Left lobe of liver (tissue), 2 donors: ENCODE measurements at regions not wholly inside any gene's neighbourhood (a gene's known extent, or its start where the extent isn't known, plus 50 kb on each side); places are given as distances from the start of the nearest gene placed in this dataset.

ENCODE experiments used
- ATAC-seq: fragments of 200-7000 bp; cut with Tn5 transposase; one replicate; pipeline ENCODE4 v1.9.1; 2020; ENCODE audit warnings: mild to moderate bottlenecking, moderate library complexity
- DNase-seq: peaks from one replicate; pipeline ENCODE4 v3.0.0-alpha.2; 2020; ENCODE audit warnings: low spot score
- donor health status: DM: no; HTN: no; CAD: no; lungs with moderate emphysema.
- donor health status: DM: no; HTN: yes; CAD: no.

- DNase-seq: no peak
- ATAC-seq: no peak
Observed at GRCh38 chr2:149828520-149829210, 241.1 kb upstream of the MMADHC start.

GRCh38 chr2:149827585-149828126, 240.1 kb upstream of the MMADHC start:
- no peak for ATAC-seq

GRCh38 chr2:149826471-149827125, 239.0 kb upstream of the MMADHC start:
- ATAC-seq: no peak
- no peak for DNase-seq

More at GRCh38 chr2:149827585-149828126, 240.1 kb upstream of the MMADHC start:
- DNase-seq: no peak

- ATAC-seq (no peak), DNase-seq (no peak)
Observed at GRCh38 chr2:149825473-149825872, 237.9 kb upstream of the MMADHC start.

- no peak for ATAC-seq
- DNase-seq: no peak
Observed at GRCh38 chr2:149824136-149824535, 236.6 kb upstream of the MMADHC start.

- ATAC-seq: no peak
- no peak for DNase-seq
Observed at GRCh38 chr2:149819356-149819957, 231.9 kb upstream of the MMADHC start.

GRCh38 chr2:149816756-149817551, 229.4 kb upstream of the MMADHC start:
- DNase-seq (no peak), ATAC-seq (peak; percentile 31)

GRCh38 chr2:149815941-149816340, 228.4 kb upstream of the MMADHC start:
- DNase-seq (no peak), ATAC-seq (no peak)

- no peak for ATAC-seq
- no peak for DNase-seq
Observed at GRCh38 chr2:149814901-149815300, 227.3 kb upstream of the MMADHC start.

- ATAC-seq (no peak), DNase-seq (no peak)
Observed at GRCh38 chr2:149814049-149814448, 226.5 kb upstream of the MMADHC start.

GRCh38 chr2:149808556-149808955, 221.0 kb upstream of the MMADHC start:
- ATAC-seq (no peak), DNase-seq (no peak)

- ATAC-seq: no peak
- DNase-seq: no peak
Observed at GRCh38 chr2:149806651-149807050, 219.1 kb upstream of the MMADHC start.

GRCh38 chr2:149800624-149801542, 213.3 kb upstream of the MMADHC start:
- ATAC-seq: no peak

GRCh38 chr2:149799013-149799705, 211.6 kb upstream of the MMADHC start:
- DNase-seq (no peak), ATAC-seq (peak; percentile 86)

More at GRCh38 chr2:149800624-149801542, 213.3 kb upstream of the MMADHC start:
- DNase-seq: no peak

GRCh38 chr2:149797030-149797429, 209.5 kb upstream of the MMADHC start:
- DNase-seq: no peak

GRCh38 chr2:149789549-149789948, 202.0 kb upstream of the MMADHC start:
- DNase-seq: no peak
- no peak for ATAC-seq

More at GRCh38 chr2:149797030-149797429, 209.5 kb upstream of the MMADHC start:
- no peak for ATAC-seq

- ATAC-seq (no peak), DNase-seq (no peak)
Observed at GRCh38 chr2:149787206-149787605, 199.6 kb upstream of the MMADHC start.

GRCh38 chr2:149783284-149783683, 195.7 kb upstream of the MMADHC start:
- DNase-seq (no peak), ATAC-seq (no peak)

- ATAC-seq (no peak), DNase-seq (no peak)
Observed at GRCh38 chr2:149782572-149782971, 195.0 kb upstream of the MMADHC start.
